ENCODE measurements at regions not wholly inside any gene's neighbourhood (a gene's known extent, or its start where the extent isn't known, plus 50 kb on each side); places are given as distances from the start of the nearest gene placed in this dataset.

GRCh38 chr14:53784688-53785087 is 171.9 kb downstream of the BMP4 start:
- CTCF ChIA-PET: no interaction called here

More at GRCh38 chr14:53784688-53785087, 171.9 kb downstream of the BMP4 start:
- no peak overlapping the region for H3K9ac ChIP-seq
- no peak overlapping the region for H3K4me3 ChIP-seq (ENCODE audit: low read depth in 2 of 2, low read length in 1 of 2)
- no peaks in the 10 kb centered on the region for H3K4me1 ChIP-seq (ENCODE audit: control insufficient read depth in 1 of 2, insufficient read depth in 2 of 2, low read depth in 1 of 2, low read length in 1 of 2)
- no peak overlapping the region for H3K27ac ChIP-seq (ENCODE audit: low read depth in 2 of 2, low read length in 1 of 2)
- H2AFZ ChIP-seq (ENCODE audit: low read depth): no peak overlapping the region
- H3K4me2 ChIP-seq: no peak overlapping the region
- no peaks in the 10 kb centered on the region for H4K20me1 ChIP-seq (ENCODE audit: insufficient read depth)
- no peaks in the 10 kb centered on the region for H3K36me3 ChIP-seq (replicated peaks in 1 of 2; ENCODE audit: control insufficient read depth in 1 of 2, insufficient read depth in 2 of 2, low read length in 1 of 2)
- no peaks in the 10 kb centered on the region for H3K9me2 ChIP-seq
- H3K27me3 ChIP-seq (ENCODE audit: insufficient read depth): no peaks in the 10 kb centered on the region; the same call in 1 of the 2 replicates
- H3K79me2 ChIP-seq (ENCODE audit: insufficient read depth): no peaks in the 10 kb centered on the region
- H3K9me3 ChIP-seq: no peaks in the 10 kb centered on the region
- no peaks in the 10 kb centered on the region for H3F3A ChIP-seq (replicated peaks; ENCODE audit: insufficient read depth)
- DNase-seq: no peak
- POLR2A ChIA-PET: no interaction called here
- TF ChIP-seq POLR2AphosphoS5 (IDR thresholded peaks at IDR 0.05; ENCODE audit: low read depth, low read length) (no peak), RFX5 (IDR thresholded peaks at IDR 0.05; ENCODE audit: low read length) (no peak), SMC3 (IDR thresholded peaks at IDR 0.05; ENCODE audit: low read depth, low read length) (no peak), TAF1 (IDR thresholded peaks at IDR 0.05; ENCODE audit: borderline replicate concordance, low read depth, low read length) (no peak), MEF2A (IDR thresholded peaks at IDR 0.05; ENCODE audit: borderline replicate concordance, low read depth) (no peak), RAD21 (IDR thresholded peaks at IDR 0.05; ENCODE audit: low read length) (no peak), NRF1 (IDR thresholded peaks at IDR 0.05; ENCODE audit: low read depth, low read length) (no peak), GATA2 (CRISPR knock-in tag; IDR thresholded peaks at IDR 0.05) (no peak), REST (IDR thresholded peaks at IDR 0.05; ENCODE audit: low read depth, low read length) (no peak), USF1 (IDR thresholded peaks at IDR 0.05; ENCODE audit: borderline replicate concordance, low read depth) (no peak), GABPA (IDR thresholded peaks at IDR 0.05; ENCODE audit: low read depth) (no peak), YY1 (IDR thresholded peaks at IDR 0.05; ENCODE audit: low read depth) (no peak), PBX3 (IDR thresholded peaks at IDR 0.05) (no peak), ELF1 (IDR thresholded peaks at IDR 0.05) (no peak), TEAD4 (IDR thresholded peaks at IDR 0.05; ENCODE audit: borderline replicate concordance, insufficient read depth) (no peak), EP300 (IDR thresholded peaks at IDR 0.05; ENCODE audit: borderline replicate concordance in 1 of 2, low read depth in 1 of 2, low read length in 1 of 2) (no peak), CTCF (IDR thresholded peaks at IDR 0.05) (no peak), FOXJ3 (CRISPR knock-in tag; IDR thresholded peaks at IDR 0.05) (no peak)
- 11% methylated on average over 3 of the region's 3 CpGs for WGBS (ENCODE audit: low lambda C conversion rate)
